22Rv1 (cell line): ENCODE measurements at regions not wholly inside any gene's neighbourhood (a gene's known extent, or its start where the extent isn't known, plus 50 kb on each side); places are given as distances from the start of the nearest gene placed in this dataset.
A peak's percentile ranks its signal among the peaks of the same experiment; 100 is the strongest.
"Not testable (repeated sequence)": the region's sequence is repeated elsewhere in the genome, so short reads cannot be mapped to it uniquely, and the experiment has no call there.

ENCODE experiments used
- H3K27ac ChIP-seq: fragments of 450-650 bp; 2 replicates; pipeline ENCODE4 v1.5.1; 2017
- CTCF ChIP-seq: fragments of 450-650 bp; IDR thresholded peaks from 2 replicates; pipeline ENCODE4 v1.5.1; 2017; ENCODE audit warnings: mild to moderate bottlenecking
- ZFX ChIP-seq: fragments of 450-650 bp; IDR thresholded peaks from 2 replicates; pipeline ENCODE4 v1.6.1; 2017; ENCODE audit warnings: antibody characterized with exemption, borderline replicate concordance

- no peak for TF ChIP-seq CTCF
- no peak for TF ChIP-seq ZFX
- no peak overlapping the region for H3K27ac ChIP-seq
These were observed 102.1 kb upstream of the GPR6 start for GRCh38 chr6:109875973-109876372.

DNA sequence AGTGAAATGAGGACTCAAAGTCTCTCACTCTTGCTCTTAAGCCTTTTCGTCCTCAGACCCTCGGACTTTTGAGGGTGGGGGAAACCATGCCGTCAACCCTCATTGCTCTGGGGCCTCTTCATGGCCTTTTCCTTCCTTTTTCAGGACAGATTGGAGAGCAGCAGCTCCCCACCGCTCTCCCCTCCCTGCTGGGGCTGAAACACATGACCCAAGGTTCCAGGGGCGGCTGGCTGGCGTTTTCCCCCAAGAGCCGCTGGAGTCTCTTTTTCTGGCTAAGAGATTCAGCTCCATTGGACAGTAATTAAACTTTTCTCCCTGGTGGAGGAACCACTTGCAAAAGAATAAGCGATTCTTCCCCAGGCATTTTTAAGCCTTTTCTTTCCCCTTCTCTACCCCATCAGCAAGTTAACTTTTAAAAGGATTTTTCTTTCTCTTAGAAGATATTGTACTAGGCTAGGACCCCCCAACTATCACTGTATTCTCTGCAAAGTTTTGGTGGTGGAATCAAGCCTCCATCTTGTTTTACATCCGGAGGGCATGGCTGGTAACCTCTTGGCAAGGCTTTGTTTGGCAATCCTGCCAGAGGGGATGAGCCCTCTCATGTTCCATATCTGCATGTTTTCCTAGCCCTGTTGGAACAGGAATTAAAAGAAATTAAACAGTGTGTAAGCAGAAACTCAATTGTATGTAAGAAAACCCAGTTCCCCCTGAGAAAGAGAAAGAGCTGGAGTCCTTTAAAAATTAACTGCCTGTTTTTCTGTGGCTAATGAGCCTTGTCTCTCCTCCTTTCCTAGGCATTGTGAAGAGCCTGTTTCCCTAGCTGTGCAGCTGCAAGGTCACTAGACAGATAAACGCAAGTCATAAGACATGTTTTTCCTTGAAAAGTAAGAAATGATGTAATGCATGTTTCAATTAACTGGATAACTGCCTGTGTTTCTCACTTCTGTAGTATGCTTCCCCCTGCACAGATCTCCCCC lies 100.8 kb upstream of the GPR6 start:
- TF ChIP-seq ZFX = no peak
- no peak for TF ChIP-seq CTCF
- H3K27ac ChIP-seq = peak overlapping the region; percentile 57

DNA sequence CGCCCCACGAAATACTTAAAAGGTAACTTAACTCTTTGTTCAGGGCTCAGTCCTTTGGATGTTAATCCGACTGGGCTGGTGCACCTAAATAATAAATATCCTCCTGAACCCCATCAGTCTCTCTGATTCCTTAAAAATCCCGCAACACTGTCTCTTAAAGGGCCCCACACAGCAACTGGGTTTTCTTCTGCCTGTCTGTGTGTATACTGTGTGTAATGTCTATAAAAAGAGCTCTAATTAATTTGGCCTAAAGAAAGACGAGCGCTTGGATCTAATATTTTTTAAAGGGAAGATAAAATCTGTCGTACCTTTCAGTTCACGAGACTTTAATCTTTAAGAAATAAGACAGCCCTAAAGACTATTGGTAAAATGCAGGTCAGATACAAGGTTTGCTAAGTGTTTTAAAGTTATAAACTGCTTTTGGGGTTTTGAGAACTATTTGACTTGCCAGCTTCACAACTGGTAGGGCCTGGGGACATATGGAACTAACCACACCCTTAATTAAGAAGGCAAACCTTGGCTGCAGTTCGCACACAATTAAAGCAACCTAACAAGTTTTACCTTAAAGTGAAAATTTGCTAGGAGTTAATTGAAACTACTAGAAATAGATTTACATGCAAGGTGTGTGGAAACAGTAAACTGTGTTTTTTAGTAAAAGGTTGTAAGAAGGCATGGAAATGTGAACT lies 100.0 kb upstream of the GPR6 start:
- peak overlapping the region; percentile 57 for H3K27ac ChIP-seq

DNA sequence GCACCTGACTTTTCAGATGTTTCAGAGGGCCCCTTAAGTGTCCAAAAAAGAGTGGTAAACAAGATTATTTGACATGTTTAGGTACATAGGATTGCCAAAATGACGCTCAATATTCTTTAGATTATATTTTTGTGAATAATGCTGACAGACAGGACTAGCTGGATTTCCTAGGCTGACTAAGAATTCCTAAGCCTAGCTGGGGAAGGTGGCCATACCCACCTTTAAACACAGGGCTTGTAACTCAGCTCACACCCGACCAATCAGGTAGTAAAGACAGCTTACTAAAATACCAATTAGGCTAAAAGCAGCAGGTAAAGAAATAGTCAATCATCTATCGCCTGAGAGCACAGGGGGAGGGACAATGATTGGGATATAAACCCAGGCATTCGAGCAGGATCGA lies 99.0 kb upstream of the GPR6 start:
- not testable (repeated sequence) for H3K27ac ChIP-seq

DNA sequence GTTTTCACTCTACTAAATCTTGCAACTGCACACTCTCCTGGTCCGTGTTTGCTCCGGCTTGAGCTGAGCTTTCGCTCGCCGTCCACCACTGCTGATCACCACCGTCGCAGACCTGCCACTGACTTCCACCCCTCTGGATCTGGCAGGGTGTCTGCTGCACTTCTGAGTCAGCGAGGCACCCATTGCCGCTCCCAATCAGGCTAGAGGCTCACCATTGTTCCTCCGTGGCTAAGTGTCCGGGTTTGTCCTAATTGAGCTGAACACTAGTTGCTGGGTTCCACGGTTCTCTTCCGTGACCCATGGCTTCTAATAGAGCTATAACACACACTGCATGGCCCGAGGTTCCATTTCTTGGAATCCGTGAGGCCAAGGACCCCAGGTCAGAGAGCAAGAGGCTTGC lies 98.6 kb upstream of the GPR6 start:
- no peak for TF ChIP-seq CTCF
- TF ChIP-seq ZFX = no peak
- H3K27ac ChIP-seq = no peak overlapping the region

- H3K27ac ChIP-seq = not testable (repeated sequence)
These were observed 97.0 kb upstream of the GPR6 start for GRCh38 chr6:109881069-109881468.

- H3K27ac ChIP-seq = not testable (repeated sequence)
These were observed 96.1 kb upstream of the GPR6 start for GRCh38 chr6:109881953-109882490.

GRCh38 chr6:109891924-109892323 lies 86.2 kb upstream of the GPR6 start:
- no peak overlapping the region for H3K27ac ChIP-seq
- TF ChIP-seq CTCF (no peak), ZFX (no peak)

GRCh38 chr6:109892451-109893435 lies 85.4 kb upstream of the GPR6 start:
- no peak overlapping the region for H3K27ac ChIP-seq
- TF ChIP-seq ZFX (no peak), CTCF (0 out of 2 replicates have a peak, but pooled peaks have one; percentile 4)
